K562 (cell line): ENCODE measurements at regions not wholly inside any gene's neighbourhood (a gene's known extent, or its start where the extent isn't known, plus 50 kb on each side); places are given as distances from the start of the nearest gene placed in this dataset.
A peak's percentile ranks its signal among the peaks of the same experiment; 100 is the strongest.

Source experiments
- BRD9 ChIP-seq: fragments of 450-650 bp; IDR thresholded peaks from 2 replicates; pipeline ENCODE4 v1.6.1; 2018; ENCODE audit warnings: low read depth; ENCODE audit not compliant: partially characterized antibody
- E4F1 ChIP-seq: fragments of 250-450 bp; sonication (Bioruptor Pico); IDR thresholded peaks from 2 replicates; pipeline ENCODE4 v1.5.0; 2021; ENCODE audit warnings: mild to moderate bottlenecking, borderline replicate concordance
- GTF2A2 ChIP-seq: IDR thresholded peaks from 2 replicates; pipeline ENCODE4 v1.6.1; 2016; ENCODE audit warnings: mild to moderate bottlenecking, missing genetic modification characterization, missing compliant biosample characterization
- KDM5B ChIP-seq: fragments of 200-600 bp; sonication (generic); IDR thresholded peaks from 2 replicates; pipeline ENCODE4 v1.6.1; 2012; ENCODE audit warnings: low read depth, mild to moderate bottlenecking, moderate library complexity, low read length, control low read depth, inconsistent platforms; ENCODE audit not compliant: insufficient replicate concordance
- MCM2 ChIP-seq: fragments of 450-650 bp; IDR thresholded peaks from 2 replicates; pipeline ENCODE4 v1.6.1; 2017; ENCODE audit warnings: low read depth, mild to moderate bottlenecking
- NELFE ChIP-seq: IDR thresholded peaks from 2 replicates; pipeline ENCODE4 v1.6.1; 2011; ENCODE audit warnings: mild to moderate bottlenecking; ENCODE audit not compliant: insufficient read depth, insufficient read length
- PYGO2 ChIP-seq: fragments of 450-650 bp; IDR thresholded peaks from 2 replicates; pipeline ENCODE4 v1.6.1; 2016; ENCODE audit warnings: mild to moderate bottlenecking, missing genetic modification characterization, moderate library complexity, missing compliant biosample characterization
- RBFOX2 ChIP-seq: fragments of 200-400 bp; formaldehyde crosslinking; IDR thresholded peaks from 2 replicates; pipeline ENCODE4 v1.6.1; 2017; ENCODE audit warnings: low read depth, mild to moderate bottlenecking, low read length, moderate library complexity
- RBM14 ChIP-seq: fragments of 200-400 bp; formaldehyde crosslinking; IDR thresholded peaks from 2 replicates; pipeline ENCODE4 v1.6.1; 2018; ENCODE audit warnings: low read depth, mild to moderate bottlenecking, low read length, moderate library complexity, borderline replicate concordance; ENCODE audit not compliant: insufficient read depth
- TAF7 ChIP-seq: fragments of 450-650 bp; IDR thresholded peaks from 2 replicates; pipeline ENCODE4 v1.6.1; 2016; ENCODE audit warnings: missing genetic modification characterization, missing compliant biosample characterization
- TEAD1 ChIP-seq, 2 experiments: fragments of 450-650 bp in 1 of 2; sonication (generic) in 1 of 2; formaldehyde crosslinking; IDR thresholded peaks; 2 replicates each; pipeline versions ENCODE4 v1.4.0 to v1.8.0; 2020 to 2022; ENCODE audit warnings: mild to moderate bottlenecking in 2 of 2, missing genetic modification reagents in 1 of 2
- TRIM25 ChIP-seq: fragments of 450-650 bp; IDR thresholded peaks from 2 replicates; pipeline ENCODE4 v1.7.0; 2016; ENCODE audit warnings: borderline replicate concordance
- ZBTB43 ChIP-seq: sonication (generic); formaldehyde crosslinking; IDR thresholded peaks from 2 replicates; pipeline ENCODE4 v1.8.0; 2023; ENCODE audit warnings: mild to moderate bottlenecking, missing genetic modification reagents
- ZNF449 ChIP-seq: fragments of 250-450 bp; sonication (Bioruptor Pico); IDR thresholded peaks from 2 replicates; pipeline ENCODE4 v1.8.0; 2022; ENCODE audit warnings: moderate library complexity, mild to moderate bottlenecking, inconsistent platforms
- ZNF589 ChIP-seq: fragments of 200-800 bp; sonication (Bioruptor generic); IDR thresholded peaks from 2 replicates; pipeline ENCODE4 v1.6.1; 2016; ENCODE audit warnings: low read depth, missing genetic modification characterization, missing compliant biosample characterization
- TF ChIP-seq, protein P1 (sequence below): fragments of 250-450 bp; sonication (Bioruptor Pico); IDR thresholded peaks from 2 replicates; pipeline ENCODE4 v1.5.0; 2020; ENCODE audit warnings: mild to moderate bottlenecking, borderline replicate concordance

- no peak for TF ChIP-seq E4F1
- TF ChIP-seq MCM2, result no peak
- no peak for TF ChIP-seq RBM14
- no peak; the same call in 1 of the 2 replicates for TF ChIP-seq PYGO2 (tag)
- no peak for TF ChIP-seq TRIM25
- no peak for TF ChIP-seq KDM5B
- peak; percentile 65; the same call in 1 of the 2 replicates for TF ChIP-seq ZNF449
- TF ChIP-seq ZBTB43 (CRISPR knock-in tag), result no peak
- TF ChIP-seq, protein P1, sequence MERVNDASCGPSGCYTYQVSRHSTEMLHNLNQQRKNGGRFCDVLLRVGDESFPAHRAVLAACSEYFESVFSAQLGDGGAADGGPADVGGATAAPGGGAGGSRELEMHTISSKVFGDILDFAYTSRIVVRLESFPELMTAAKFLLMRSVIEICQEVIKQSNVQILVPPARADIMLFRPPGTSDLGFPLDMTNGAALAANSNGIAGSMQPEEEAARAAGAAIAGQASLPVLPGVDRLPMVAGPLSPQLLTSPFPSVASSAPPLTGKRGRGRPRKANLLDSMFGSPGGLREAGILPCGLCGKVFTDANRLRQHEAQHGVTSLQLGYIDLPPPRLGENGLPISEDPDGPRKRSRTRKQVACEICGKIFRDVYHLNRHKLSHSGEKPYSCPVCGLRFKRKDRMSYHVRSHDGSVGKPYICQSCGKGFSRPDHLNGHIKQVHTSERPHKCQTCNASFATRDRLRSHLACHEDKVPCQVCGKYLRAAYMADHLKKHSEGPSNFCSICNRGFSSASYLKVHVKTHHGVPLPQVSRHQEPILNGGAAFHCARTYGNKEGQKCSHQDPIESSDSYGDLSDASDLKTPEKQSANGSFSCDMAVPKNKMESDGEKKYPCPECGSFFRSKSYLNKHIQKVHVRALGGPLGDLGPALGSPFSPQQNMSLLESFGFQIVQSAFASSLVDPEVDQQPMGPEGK (CRISPR knock-in tag), result no peak
- no peak for TF ChIP-seq NELFE
- TF ChIP-seq ZNF589 (CRISPR knock-in tag), result peak; percentile 44; the same call in 1 of the 2 replicates
- TF ChIP-seq TEAD1 (CRISPR knock-in tag; IDR thresholded peaks at IDR 0.05), result 0 out of 4 replicates have a peak, but pooled peaks of 1 of the 2 experiments have one; percentile 36
- peak; percentile 33 for TF ChIP-seq BRD9
- TF ChIP-seq RBFOX2, result peak; percentile 59; the same call in 1 of the 2 replicates
- TF ChIP-seq TAF7, result peak; percentile 22; the same call in 1 of the 2 replicates
- no peak; the same call in 1 of the 2 replicates for TF ChIP-seq GTF2A2
Observed at GRCh38 chr2:55112229-55113031, 62.2 kb upstream of the RTN4 start (continued).
